Stimulated activated CD8-positive, alpha-beta memory T cell treated with anti-CD3 and anti-CD28 coated beads, Interleukin-15, amount 100 ng/mL, for 48 hours (primary cell): ENCODE measurements at regions not wholly inside any gene's neighbourhood (a gene's known extent, or its start where the extent isn't known, plus 50 kb on each side); places are given as distances from the start of the nearest gene placed in this dataset.
A peak's percentile ranks its signal among the peaks of the same experiment; 100 is the strongest.

ENCODE experiments used
- DNase-seq, 2 donors: peaks; one replicate each; pipeline ENCODE4 v3.0.0-alpha.2; 2020; ENCODE audit warnings: low read depth in 2 of 2

DNA sequence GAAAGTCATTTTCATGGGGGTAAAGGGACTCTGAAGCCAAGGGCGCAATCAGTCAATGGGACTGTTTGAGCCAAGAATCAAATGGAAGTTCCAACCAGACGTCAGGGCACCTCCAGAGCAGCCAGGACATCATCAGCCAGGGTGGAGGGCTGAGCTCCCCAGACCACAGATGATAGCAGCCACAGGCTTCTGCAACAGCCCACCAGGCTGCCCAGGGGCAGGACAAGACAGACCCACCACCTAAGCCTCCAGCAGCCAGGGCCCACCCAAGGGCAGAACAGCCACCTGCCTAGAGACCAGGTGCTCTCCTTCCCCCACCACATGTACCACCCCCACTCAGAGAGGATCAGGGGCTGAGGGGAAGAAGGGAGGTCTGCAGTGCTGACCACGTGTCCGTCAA, 53.8 kb upstream of the SLC66A3 start:
- DNase-seq, result no peak

GRCh38 chr2:11102466-11102865, 52.8 kb upstream of the SLC66A3 start:
- DNase-seq, result no peak

GRCh38 chr2:11102956-11103860, 52.1 kb upstream of the SLC66A3 start:
- no peak for DNase-seq

DNA sequence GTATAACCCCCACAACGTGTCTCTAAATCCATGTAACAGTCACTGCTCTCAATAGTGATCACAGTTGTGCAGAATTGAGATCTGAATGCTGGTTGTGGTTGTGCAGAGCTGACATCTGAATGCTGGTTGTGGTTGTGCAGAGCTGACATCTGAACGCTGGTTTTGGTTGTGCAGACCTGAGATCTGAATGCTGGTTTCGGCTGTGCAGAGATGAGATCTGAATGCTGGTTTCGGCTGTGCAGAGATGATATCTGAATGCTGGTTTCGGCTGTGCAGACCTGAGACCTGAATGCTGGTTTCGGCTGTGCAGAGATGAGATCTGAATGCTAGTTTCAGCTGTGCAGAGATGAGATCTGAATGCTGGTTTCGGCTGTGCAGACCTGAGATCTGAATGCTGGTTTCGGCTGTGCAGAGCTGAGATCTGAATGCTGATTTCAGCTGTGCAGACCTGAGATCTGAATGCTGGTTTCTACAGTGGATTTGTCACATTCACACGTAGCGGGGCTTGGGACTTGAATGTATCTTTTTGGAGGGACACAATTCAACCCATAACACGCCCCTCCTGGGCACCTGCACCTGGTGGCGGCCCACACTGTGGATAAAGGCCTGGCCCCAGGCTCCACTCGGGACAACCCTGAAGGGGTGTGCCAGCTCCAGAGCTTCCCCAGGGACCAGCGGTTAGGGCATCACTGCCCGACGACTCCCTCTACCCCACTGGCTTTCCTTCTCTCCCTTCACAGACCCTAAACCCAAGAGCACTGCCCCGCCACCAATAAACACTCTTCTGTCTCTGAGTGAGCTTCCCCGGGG, 51.1 kb upstream of the SLC66A3 start:
- peak in 1 of 2 donors; percentile 27 for DNase-seq

DNA sequence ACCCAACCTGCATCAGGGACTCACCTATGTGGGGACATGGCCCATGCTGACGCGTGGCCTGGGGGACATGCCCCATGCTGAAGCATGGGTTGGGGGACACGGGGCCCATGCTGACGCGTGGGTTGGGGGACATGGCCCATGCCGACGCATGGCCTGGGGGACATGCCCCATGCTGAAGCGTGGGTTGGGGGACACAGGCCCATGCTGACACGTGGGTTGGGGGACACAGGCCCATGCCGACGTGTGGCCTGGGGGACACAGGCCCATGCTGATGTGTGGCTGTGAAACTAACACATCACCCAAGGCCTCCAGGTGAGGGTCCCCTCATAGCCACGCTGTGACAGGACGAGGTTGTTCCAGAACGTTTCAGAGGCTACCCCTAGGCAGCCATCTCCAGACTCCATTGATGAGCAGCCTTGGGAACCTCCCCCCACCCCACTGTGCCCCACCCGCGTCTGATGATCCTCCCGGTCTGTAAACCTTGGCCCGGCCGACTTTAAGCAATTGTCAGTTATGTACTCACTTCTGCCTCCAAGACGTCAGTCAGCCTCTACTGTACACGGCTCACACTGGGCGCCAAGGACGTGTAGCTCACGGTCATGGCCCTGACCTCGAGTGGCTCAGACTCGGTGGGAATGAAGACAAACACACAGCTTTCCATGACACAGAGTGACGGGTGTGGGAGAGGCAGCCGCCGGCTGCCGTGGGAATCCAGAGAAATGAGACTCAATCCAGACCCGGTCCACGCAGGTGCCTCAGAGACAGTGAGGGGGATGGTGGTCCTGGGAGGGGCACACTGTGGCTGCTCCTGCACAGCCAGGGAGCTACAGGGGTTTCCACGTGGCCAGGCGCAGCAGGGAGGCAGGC, 50.2 kb upstream of the SLC66A3 start:
- no peak for DNase-seq
